Pancreas (tissue), 10 donors: ENCODE measurements at regions not wholly inside any gene's neighbourhood (a gene's known extent, or its start where the extent isn't known, plus 50 kb on each side); places are given as distances from the start of the nearest gene placed in this dataset.
A peak's percentile ranks its signal among the peaks of the same experiment; 100 is the strongest.

Source experiments
- ATAC-seq, 4 donors: fragments of 200-7000 bp; cut with Tn5 transposase; one replicate each; pipeline versions ENCODE4 v1.8.0 to v1.9.1; 2020; ENCODE audit warnings: mild to moderate bottlenecking in 4 of 4, moderate library complexity in 4 of 4
- DNase-seq, 6 donors: peaks; one replicate each; pipeline ENCODE4 v3.0.0-alpha.2; 2020
- FAIRE-seq: peaks from 2 replicates; lab custom pipeline; 2012; peaks lifted over from hg19 to GRCh38; lab: Jason Lieb, UNC
- H3K27ac ChIP-seq, 4 donors: fragments of 200-600 bp; sonication (generic); 1 replicate in 3 of 4; 2 replicates in 1 of 4; pipeline versions ENCODE4 v1.5.0 to v1.8.0; 2020
- H3K27me3 ChIP-seq, 4 donors: fragments of 200-600 bp; one replicate each; pipeline ENCODE4 v1.8.0; 2021
- H3K36me3 ChIP-seq, 3 donors: fragments of 200-600 bp; sonication (generic) in 1 of 3; one replicate each; pipeline versions ENCODE4 v1.5.0 to v1.8.0; 2020 to 2021
- H3K4me1 ChIP-seq, 3 donors: fragments of 200-600 bp; one replicate each; pipeline ENCODE4 v1.8.0; 2021
- H3K4me3 ChIP-seq, 4 donors: fragments of 200-600 bp; sonication (generic) in 2 of 4; one replicate each; pipeline versions ENCODE4 v1.5.0 to v1.8.0; 2020 to 2021
- H3K9me3 ChIP-seq, 4 donors: fragments of 200-600 bp; one replicate each; pipeline ENCODE4 v1.8.0; 2021
- WGBS, 2 donors: extraction: QIAGEN DNeasy Blood & Tissue Kit; methylation state at CpG; one replicate each; pipeline ENCODE4 v1.1.7; 2013; 5-methylcytosine and 5-hydroxymethylcytosine counted together
- intact Hi-C, 3 donors: fragments of 100-400 bp; cut with DNase I; formaldehyde crosslinking; loops; one replicate each; pipeline versions ENCODE4 v1.11.1 to v1.14.2; 2022
- TF ChIP-seq, protein P1 (sequence below), 4 donors: fragments of 200-600 bp; sonication (generic) in 3 of 4; IDR thresholded peaks; one replicate each; pipeline versions ENCODE4 v1.5.0 to v1.8.0; 2021; ENCODE audit warnings: antibody characterized with exemption in 4 of 4
- donor health status: healthy with polysubstance abuse.
- donor health status: DM: no; HTN: no; CAD: no; lungs with moderate emphysema.
- donor health status: DM: no; HTN: no; CAD: no.
- donor health status: control.
- donor health status: control.
- donor health status: Bipolar disorder and iron deficiency.
- donor health status: DM: yes; HTN: yes; CAD: no.
- donor health status: DM: no; HTN: no; CAD: no.
- donor health status: DM: no; HTN: no; CAD: no.
- donor health status: DM: yes; HTN: yes; CAD: no.

DNA sequence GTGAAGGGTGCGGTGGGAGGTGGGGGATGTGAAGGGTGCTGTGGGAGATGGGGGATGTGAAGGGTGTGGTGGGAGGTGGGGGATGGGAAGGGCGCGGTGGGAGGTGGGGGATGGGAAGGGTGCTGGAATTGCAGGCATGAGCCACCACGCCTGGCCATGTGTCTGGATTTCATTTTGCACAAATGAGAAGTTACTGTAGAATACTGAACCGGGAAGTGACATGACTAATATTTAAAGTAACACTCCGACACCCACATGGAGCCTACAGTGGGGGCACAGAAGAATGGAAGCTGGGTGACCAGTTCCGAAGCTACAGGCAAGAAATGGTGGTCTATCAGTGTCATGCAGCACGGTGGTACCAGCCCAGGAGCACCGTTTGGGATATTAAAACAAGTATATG is 69.9 kb upstream of the SPTLC1 start:
- Histone ChIP-seq H3K36me3 (no peaks in the 10 kb centered on the region), H3K4me1 (no peaks in the 10 kb centered on the region), H3K27ac (no peak overlapping the region), H3K4me3 (no peak overlapping the region), H3K9me3 (no peaks in the 10 kb centered on the region), H3K27me3 (no peaks in the 10 kb centered on the region)
- ATAC-seq (no peak), FAIRE-seq (no peak), DNase-seq (no peak)
- TF ChIP-seq, protein P1, sequence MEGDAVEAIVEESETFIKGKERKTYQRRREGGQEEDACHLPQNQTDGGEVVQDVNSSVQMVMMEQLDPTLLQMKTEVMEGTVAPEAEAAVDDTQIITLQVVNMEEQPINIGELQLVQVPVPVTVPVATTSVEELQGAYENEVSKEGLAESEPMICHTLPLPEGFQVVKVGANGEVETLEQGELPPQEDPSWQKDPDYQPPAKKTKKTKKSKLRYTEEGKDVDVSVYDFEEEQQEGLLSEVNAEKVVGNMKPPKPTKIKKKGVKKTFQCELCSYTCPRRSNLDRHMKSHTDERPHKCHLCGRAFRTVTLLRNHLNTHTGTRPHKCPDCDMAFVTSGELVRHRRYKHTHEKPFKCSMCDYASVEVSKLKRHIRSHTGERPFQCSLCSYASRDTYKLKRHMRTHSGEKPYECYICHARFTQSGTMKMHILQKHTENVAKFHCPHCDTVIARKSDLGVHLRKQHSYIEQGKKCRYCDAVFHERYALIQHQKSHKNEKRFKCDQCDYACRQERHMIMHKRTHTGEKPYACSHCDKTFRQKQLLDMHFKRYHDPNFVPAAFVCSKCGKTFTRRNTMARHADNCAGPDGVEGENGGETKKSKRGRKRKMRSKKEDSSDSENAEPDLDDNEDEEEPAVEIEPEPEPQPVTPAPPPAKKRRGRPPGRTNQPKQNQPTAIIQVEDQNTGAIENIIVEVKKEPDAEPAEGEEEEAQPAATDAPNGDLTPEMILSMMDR (IDR thresholded peaks at IDR 0.05), result no peak
- WGBS, 2 donors, result 75 to 84% methylated on average over 9 of the region's 9 CpGs
- intact Hi-C loops, result no loop called here

- TF ChIP-seq, protein P1 (IDR thresholded peaks at IDR 0.05), result no peak
- no peak for FAIRE-seq
- no peak for ATAC-seq
- Histone ChIP-seq H3K27ac (no peak overlapping the region), H3K36me3 (no peaks in the 10 kb centered on the region), H3K27me3 (no peaks in the 10 kb centered on the region), H3K4me3 (no peak overlapping the region), H3K4me1 (no peaks in the 10 kb centered on the region), H3K9me3 (no peaks in the 10 kb centered on the region)
- intact Hi-C loops, result no loop called here
- 37 to 53% methylated on average over 1 of the region's 1 CpG for WGBS, 2 donors
- DNase-seq, result no peak
Measured at GRCh38 chr9:92184041-92184564, 68.9 kb upstream of the SPTLC1 start.

GRCh38 chr9:92183449-92183848 is 68.2 kb upstream of the SPTLC1 start:
- ATAC-seq, result no peak
- intact Hi-C loops, result no loop called here
- no peaks in the 10 kb centered on the region for H3K4me1 ChIP-seq
- no peak for FAIRE-seq
- no peak overlapping the region for H3K27ac ChIP-seq
- 52 to 63% methylated on average over 5 of the region's 5 CpGs for WGBS, 2 donors
- DNase-seq, result no peak
- no peaks in the 10 kb centered on the region for H3K36me3 ChIP-seq
- TF ChIP-seq, protein P1 (IDR thresholded peaks at IDR 0.05), result no peak
- H3K4me3 ChIP-seq, result no peak overlapping the region
- no peaks in the 10 kb centered on the region for H3K27me3 ChIP-seq
- H3K9me3 ChIP-seq, result no peaks in the 10 kb centered on the region

GRCh38 chr9:92181296-92181695 is 66.1 kb upstream of the SPTLC1 start:
- ATAC-seq (no peak), FAIRE-seq (no peak), DNase-seq (no peak)
- no peaks in the 10 kb centered on the region for H3K4me1 ChIP-seq
- TF ChIP-seq, protein P1 (IDR thresholded peaks at IDR 0.05), result no peak
- no peaks in the 10 kb centered on the region for H3K9me3 ChIP-seq
- H3K27me3 ChIP-seq, result no peaks in the 10 kb centered on the region
- no peak overlapping the region for H3K4me3 ChIP-seq
- 50 to 79% methylated on average over 4 of the region's 4 CpGs for WGBS, 2 donors
- H3K27ac ChIP-seq, result no peak overlapping the region
- intact Hi-C loops, result no loop called here
- no peaks in the 10 kb centered on the region for H3K36me3 ChIP-seq

GRCh38 chr9:92180669-92181181 is 65.5 kb upstream of the SPTLC1 start:
- intact Hi-C loops, result no loop called here
- TF ChIP-seq, protein P1 (IDR thresholded peaks at IDR 0.05), result no peak
- H3K9me3 ChIP-seq, result no peaks in the 10 kb centered on the region
- DNase-seq (no peak), ATAC-seq (peak in 1 of 4 donors; percentile 69), FAIRE-seq (no peak)
- 66 to 68% methylated on average over 7 of the region's 7 CpGs for WGBS, 2 donors
- H3K4me3 ChIP-seq, result no peak overlapping the region
- H3K4me1 ChIP-seq, result no peaks in the 10 kb centered on the region
- H3K36me3 ChIP-seq, result no peaks in the 10 kb centered on the region
- no peak overlapping the region for H3K27ac ChIP-seq
- no peaks in the 10 kb centered on the region for H3K27me3 ChIP-seq
